ENCODE measurements at regions not wholly inside any gene's neighbourhood (a gene's known extent, or its start where the extent isn't known, plus 50 kb on each side); places are given as distances from the start of the nearest gene placed in this dataset.

- H3K4me3 ChIP-seq (ENCODE audit: low read depth, low read length, poor library complexity, severe bottlenecking) = no peak overlapping the region
- H3K27ac ChIP-seq (ENCODE audit: low read depth, low read length, poor library complexity, severe bottlenecking) = no peak overlapping the region
- no TSS peak for BruUV-seq (replicated peaks)
- POLR2A ChIA-PET (ENCODE audit: low non-redundant PET) = no interaction called here
- peaks cover 11% of the 10 kb centered on the region for H3K27me3 ChIP-seq (replicated peaks; ENCODE audit: insufficient read depth, low read depth, low read length, poor library complexity)
- H3K9me3 ChIP-seq (ENCODE audit: low read depth, low read length, poor library complexity, severe bottlenecking) = no peaks in the 10 kb centered on the region
- H3K36me3 ChIP-seq (ENCODE audit: insufficient read depth, low read length, poor library complexity, severe bottlenecking) = no peaks in the 10 kb centered on the region
- DNase-seq (ENCODE audit: low spot score) = no peak
- CTCF ChIA-PET = no interaction called here
- H3K4me1 ChIP-seq (ENCODE audit: insufficient read depth, low read length, poor library complexity, severe bottlenecking) = no peaks in the 10 kb centered on the region
- no peak for TF ChIP-seq EZH2 (IDR thresholded peaks at IDR 0.05; ENCODE audit: borderline replicate concordance, low read depth, low read length, poor library complexity, severe bottlenecking)
- TF ChIP-seq, protein P1, sequence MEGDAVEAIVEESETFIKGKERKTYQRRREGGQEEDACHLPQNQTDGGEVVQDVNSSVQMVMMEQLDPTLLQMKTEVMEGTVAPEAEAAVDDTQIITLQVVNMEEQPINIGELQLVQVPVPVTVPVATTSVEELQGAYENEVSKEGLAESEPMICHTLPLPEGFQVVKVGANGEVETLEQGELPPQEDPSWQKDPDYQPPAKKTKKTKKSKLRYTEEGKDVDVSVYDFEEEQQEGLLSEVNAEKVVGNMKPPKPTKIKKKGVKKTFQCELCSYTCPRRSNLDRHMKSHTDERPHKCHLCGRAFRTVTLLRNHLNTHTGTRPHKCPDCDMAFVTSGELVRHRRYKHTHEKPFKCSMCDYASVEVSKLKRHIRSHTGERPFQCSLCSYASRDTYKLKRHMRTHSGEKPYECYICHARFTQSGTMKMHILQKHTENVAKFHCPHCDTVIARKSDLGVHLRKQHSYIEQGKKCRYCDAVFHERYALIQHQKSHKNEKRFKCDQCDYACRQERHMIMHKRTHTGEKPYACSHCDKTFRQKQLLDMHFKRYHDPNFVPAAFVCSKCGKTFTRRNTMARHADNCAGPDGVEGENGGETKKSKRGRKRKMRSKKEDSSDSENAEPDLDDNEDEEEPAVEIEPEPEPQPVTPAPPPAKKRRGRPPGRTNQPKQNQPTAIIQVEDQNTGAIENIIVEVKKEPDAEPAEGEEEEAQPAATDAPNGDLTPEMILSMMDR (conservative IDR thresholded peaks at IDR 0.05; ENCODE audit: low read depth, low read length) = no peak
- intact Hi-C loops (cut with micrococcal nuclease; ENCODE audit: unreplicated experiment) = no loop called here
Observed at GRCh38 chr11:70523384-70524095, 125.2 kb downstream of the CTTN start.

- no TSS peak for BruUV-seq (replicated peaks)
- intact Hi-C loops (cut with micrococcal nuclease; ENCODE audit: unreplicated experiment) = no loop called here
- Histone ChIP-seq H3K27me3 (replicated peaks; ENCODE audit: insufficient read depth, low read depth, low read length, poor library complexity) (peaks cover 10% of the 10 kb centered on the region), H3K4me3 (ENCODE audit: low read depth, low read length, poor library complexity, severe bottlenecking) (no peak overlapping the region), H3K4me1 (ENCODE audit: insufficient read depth, low read length, poor library complexity, severe bottlenecking) (no peaks in the 10 kb centered on the region), H3K9me3 (ENCODE audit: low read depth, low read length, poor library complexity, severe bottlenecking) (no peaks in the 10 kb centered on the region), H3K36me3 (ENCODE audit: insufficient read depth, low read length, poor library complexity, severe bottlenecking) (no peaks in the 10 kb centered on the region), H3K27ac (ENCODE audit: low read depth, low read length, poor library complexity, severe bottlenecking) (no peak overlapping the region)
- DNase-seq (ENCODE audit: low spot score) = no peak
- TF ChIP-seq, protein P1 (conservative IDR thresholded peaks at IDR 0.05; ENCODE audit: low read depth, low read length) = no peak
- no peak for TF ChIP-seq EZH2 (IDR thresholded peaks at IDR 0.05; ENCODE audit: borderline replicate concordance, low read depth, low read length, poor library complexity, severe bottlenecking)
- ChIA-PET CTCF (no interaction called here), POLR2A (ENCODE audit: low non-redundant PET) (no interaction called here)
Observed at GRCh38 chr11:70524096-70524922, 126.0 kb downstream of the CTTN start.

DNA sequence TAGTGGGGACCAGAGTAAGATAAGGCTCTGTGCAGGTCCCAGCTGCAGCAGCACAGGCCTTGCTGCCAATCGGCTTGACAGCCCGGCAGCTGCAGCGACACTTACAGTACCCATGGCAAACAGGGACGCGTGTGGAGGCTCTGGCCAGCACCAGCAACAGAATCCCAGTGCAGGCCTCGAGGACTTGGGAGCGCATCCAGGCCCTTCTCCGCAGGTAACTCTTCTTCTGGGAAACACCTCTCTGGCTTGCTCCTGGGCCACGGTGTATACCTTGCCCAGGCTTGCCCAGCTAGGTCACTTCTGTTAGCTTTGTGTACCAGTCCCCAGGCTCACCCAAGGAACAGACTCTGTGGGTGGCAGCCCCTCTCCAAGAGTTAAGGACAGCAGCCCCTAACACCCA, 126.7 kb downstream of the CTTN start:
- CTCF ChIA-PET = no interaction called here
- intact Hi-C loops (cut with micrococcal nuclease; ENCODE audit: unreplicated experiment) = no loop called here
- POLR2A ChIA-PET (ENCODE audit: low non-redundant PET) = no interaction called here
- H3K4me3 ChIP-seq (ENCODE audit: low read depth, low read length, poor library complexity, severe bottlenecking) = no peak overlapping the region
- H3K4me1 ChIP-seq (ENCODE audit: insufficient read depth, low read length, poor library complexity, severe bottlenecking) = no peaks in the 10 kb centered on the region
- DNase-seq (ENCODE audit: low spot score) = no peak
- no peaks in the 10 kb centered on the region for H3K36me3 ChIP-seq (ENCODE audit: insufficient read depth, low read length, poor library complexity, severe bottlenecking)
- BruUV-seq (replicated peaks) = no TSS peak
- TF ChIP-seq EZH2 (IDR thresholded peaks at IDR 0.05; ENCODE audit: borderline replicate concordance, low read depth, low read length, poor library complexity, severe bottlenecking) = no peak
- TF ChIP-seq, protein P1 (conservative IDR thresholded peaks at IDR 0.05; ENCODE audit: low read depth, low read length) = no peak
- peaks cover 10% of the 10 kb centered on the region for H3K27me3 ChIP-seq (replicated peaks; ENCODE audit: insufficient read depth, low read depth, low read length, poor library complexity)
- no peak overlapping the region for H3K27ac ChIP-seq (ENCODE audit: low read depth, low read length, poor library complexity, severe bottlenecking)
- no peaks in the 10 kb centered on the region for H3K9me3 ChIP-seq (ENCODE audit: low read depth, low read length, poor library complexity, severe bottlenecking)

Data from A673 (cell line).